SH-SY5Y (cell line): ENCODE measurements at regions not wholly inside any gene's neighbourhood (a gene's known extent, or its start where the extent isn't known, plus 50 kb on each side); places are given as distances from the start of the nearest gene placed in this dataset.

Source experiments
- GATA2 ChIP-seq: IDR thresholded peaks from 2 replicates; pipeline ENCODE4 v1.6.1; 2011; ENCODE audit warnings: mild to moderate bottlenecking, low read depth, low read length
- GATA3 ChIP-seq: IDR thresholded peaks from 2 replicates; pipeline ENCODE4 v1.6.1; 2011; ENCODE audit warnings: low read depth, mild to moderate bottlenecking, low read length, moderate library complexity

- TF ChIP-seq GATA3 (no peak), GATA2 (no peak)
Observed at GRCh38 chr5:135194573-135195269, 160.7 kb upstream of the PITX1 start.

GRCh38 chr5:135194126-135194488 is 160.1 kb upstream of the PITX1 start:
- no peak for TF ChIP-seq GATA3
- TF ChIP-seq GATA2: no peak

GRCh38 chr5:135193213-135194125 is 159.4 kb upstream of the PITX1 start:
- TF ChIP-seq GATA2: no peak
- TF ChIP-seq GATA3: no peak

GRCh38 chr5:135192351-135192750 is 158.3 kb upstream of the PITX1 start:
- no peak for TF ChIP-seq GATA3
- TF ChIP-seq GATA2: no peak

- TF ChIP-seq GATA3 (no peak), GATA2 (no peak)
Observed at GRCh38 chr5:135191084-135191826, 157.2 kb upstream of the PITX1 start.

DNA sequence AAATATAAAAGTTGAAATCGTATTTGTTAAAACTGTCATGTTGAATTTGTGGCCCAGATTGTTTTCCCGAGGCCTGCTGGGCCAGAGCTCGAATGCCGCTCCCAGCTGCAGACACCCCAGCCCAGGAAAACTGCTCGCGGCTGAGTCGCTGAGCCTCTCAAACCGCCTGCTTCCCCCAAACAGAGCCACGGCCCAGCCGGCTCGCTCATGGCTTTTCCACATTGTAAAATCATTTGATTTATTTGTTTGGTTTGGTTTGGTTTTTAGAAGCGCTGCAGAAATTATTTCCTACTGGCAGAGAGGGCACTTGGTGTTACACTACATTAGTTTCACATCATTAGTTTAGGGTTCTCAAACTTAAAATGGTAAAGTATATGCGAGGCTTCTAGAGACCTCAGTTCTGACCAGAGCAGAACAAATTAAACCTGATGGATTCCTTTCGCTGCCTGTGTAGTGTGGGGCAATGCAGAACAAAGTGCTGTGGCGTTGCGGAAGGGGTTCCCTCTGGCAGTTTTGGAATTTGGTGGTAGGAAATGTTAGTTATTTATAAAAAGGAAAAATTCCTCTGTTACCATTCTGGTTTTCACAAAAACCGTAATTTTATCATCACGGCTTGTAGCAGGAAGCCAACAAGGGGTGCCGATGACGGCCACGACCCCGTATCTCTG is 156.5 kb upstream of the PITX1 start:
- TF ChIP-seq GATA2 (no peak), GATA3 (no peak)

DNA sequence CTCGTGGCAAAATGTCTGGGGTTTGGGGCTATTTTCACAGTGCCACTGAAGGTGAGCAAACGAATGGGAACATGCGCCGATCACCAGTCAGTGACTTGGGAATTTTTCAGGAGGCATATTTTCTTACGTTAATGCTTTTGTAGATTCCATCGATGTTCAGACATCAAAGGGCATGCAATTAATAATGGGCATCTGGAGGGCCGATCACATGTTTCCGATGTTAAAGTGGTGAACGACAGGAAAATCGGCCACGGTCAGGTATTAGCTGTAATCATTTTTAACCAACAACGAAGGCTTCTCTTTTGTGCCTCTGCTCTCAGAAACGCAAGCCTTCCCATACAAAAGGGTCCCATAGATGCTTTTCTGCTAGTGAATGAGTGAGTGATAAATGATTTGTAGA is 155.0 kb upstream of the PITX1 start:
- TF ChIP-seq GATA2: no peak
- no peak for TF ChIP-seq GATA3

- TF ChIP-seq GATA2 (no peak), GATA3 (no peak)
Observed at GRCh38 chr5:135188233-135188914, 154.3 kb upstream of the PITX1 start.

DNA sequence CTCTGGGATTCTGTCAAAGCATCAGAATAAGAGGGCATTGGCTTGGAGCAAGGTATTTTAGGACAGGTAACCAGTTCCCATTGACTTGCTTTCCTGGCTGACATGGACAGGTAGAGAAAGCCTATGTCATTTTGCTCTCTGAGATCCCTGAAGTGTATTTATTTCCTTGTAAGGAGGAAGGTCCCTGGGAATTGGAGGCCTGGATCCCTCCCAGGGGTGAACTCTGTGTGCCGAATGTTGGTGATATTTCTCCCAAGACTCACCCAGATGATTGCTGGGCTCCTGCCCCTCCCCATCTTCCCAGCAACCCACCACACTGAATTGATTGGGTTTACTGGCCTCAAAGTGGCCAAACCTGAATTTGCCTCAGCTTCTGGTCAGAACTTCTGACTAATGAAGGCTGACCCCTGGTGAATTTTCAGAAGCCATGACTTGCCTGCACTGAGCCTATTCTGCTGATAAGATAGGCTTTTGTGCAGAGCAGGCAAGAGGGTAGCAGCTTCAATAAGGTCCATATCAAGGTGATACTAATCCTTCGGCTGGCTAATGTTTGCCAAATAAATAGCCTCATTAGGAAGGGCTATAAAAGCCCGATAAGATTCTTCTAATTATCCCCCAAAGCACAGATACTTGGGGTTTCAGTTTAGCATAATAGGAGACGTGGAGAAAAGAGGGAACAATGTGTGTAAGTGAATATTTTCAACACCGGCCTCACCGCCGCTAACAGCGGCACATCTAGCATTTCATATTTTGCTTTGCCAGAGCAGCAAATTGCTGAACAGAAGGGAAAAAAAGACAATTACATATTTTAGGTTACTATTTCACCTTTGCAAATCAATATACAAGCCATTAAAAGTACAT is 152.9 kb upstream of the PITX1 start:
- TF ChIP-seq GATA3 (no peak), GATA2 (no peak)

GRCh38 chr5:135185481-135186065 is 151.5 kb upstream of the PITX1 start:
- TF ChIP-seq GATA3 (no peak), GATA2 (no peak)

GRCh38 chr5:135184646-135185045 is 150.6 kb upstream of the PITX1 start:
- TF ChIP-seq GATA2: no peak

DNA sequence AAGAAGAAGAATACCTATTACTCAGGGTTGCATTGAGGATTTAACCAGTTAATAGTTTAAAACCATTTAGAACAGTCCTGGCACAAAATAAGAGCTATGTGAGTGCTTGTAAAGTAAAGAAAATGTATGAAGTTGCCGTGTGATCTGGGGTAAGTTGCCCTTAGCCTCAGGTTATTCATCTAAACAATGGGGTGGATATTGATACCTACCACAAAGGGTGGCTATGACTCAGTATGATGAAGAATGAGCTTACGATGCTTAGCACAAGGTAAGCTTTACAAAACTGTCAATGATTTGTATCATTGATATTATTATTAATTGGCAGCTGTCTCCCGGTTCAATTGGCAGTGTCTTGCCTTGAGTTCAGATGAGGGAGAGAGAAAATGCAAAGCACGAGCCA is 149.4 kb upstream of the PITX1 start:
- TF ChIP-seq GATA3: no peak
- no peak for TF ChIP-seq GATA2

DNA sequence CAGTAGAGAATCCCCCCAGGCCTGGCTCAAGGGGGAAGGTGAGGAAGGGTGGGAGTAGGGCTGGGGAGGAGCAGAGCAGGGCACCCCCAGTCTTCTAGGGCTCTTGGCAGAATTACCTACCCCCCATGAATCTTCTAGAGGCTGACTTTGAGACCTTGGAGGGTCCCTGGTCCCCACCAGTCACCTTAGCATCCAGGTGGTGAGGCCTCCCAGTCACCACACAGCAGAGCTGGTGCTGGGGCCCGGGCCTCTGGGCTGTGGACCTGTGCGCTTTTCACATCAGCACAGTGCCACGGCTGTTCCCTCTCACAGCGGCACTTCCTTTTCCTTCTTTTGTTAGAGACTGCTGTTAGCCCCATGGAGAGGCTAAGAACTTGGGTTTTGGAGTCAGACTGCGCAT is 148.6 kb upstream of the PITX1 start:
- TF ChIP-seq GATA2: no peak
